ENCODE measurements at regions not wholly inside any gene's neighbourhood (a gene's known extent, or its start where the extent isn't known, plus 50 kb on each side); places are given as distances from the start of the nearest gene placed in this dataset.

GRCh38 chr2:221883976-221884375, 311.9 kb upstream of the EPHA4 start:
- Histone ChIP-seq H3K4me1 (ENCODE audit: control insufficient read depth, extremely low read depth, insufficient read depth, low read length) (no peaks in the 10 kb centered on the region), H3K27me3 (ENCODE audit: control insufficient read depth, insufficient read depth, low read length) (no peaks in the 10 kb centered on the region), H3K27ac (ENCODE audit: insufficient read depth, low read length) (no peak overlapping the region), H3K4me2 (ENCODE audit: extremely low read depth, insufficient read depth, low read length) (no peak overlapping the region), H3K36me3 (ENCODE audit: control insufficient read depth, insufficient read depth, low read length) (no peaks in the 10 kb centered on the region), H3K4me3 (replicated peaks in 1 of 4; ENCODE audit: control extremely low read depth in 1 of 4, insufficient read depth in 1 of 4, low read depth in 3 of 4, low read length in 4 of 4) (no peak overlapping the region), H3K9ac (ENCODE audit: insufficient read depth, low read length) (no peak overlapping the region), H3K79me2 (ENCODE audit: control insufficient read depth, insufficient read depth, low read length) (no peaks in the 10 kb centered on the region), H3K9me3 (ENCODE audit: control insufficient read depth, insufficient read depth, low read depth, low read length) (no peaks in the 10 kb centered on the region), H2AFZ (ENCODE audit: low read length) (no peak overlapping the region), H4K20me1 (ENCODE audit: control insufficient read depth, extremely low read depth, insufficient read depth, low read length) (no peaks in the 10 kb centered on the region)
- DNase-seq (ENCODE audit: low read depth in 2 of 2): no peak
- TF ChIP-seq CTCF (conservative IDR thresholded peaks at IDR 0.05 in 1 of 2, IDR thresholded peaks at IDR 0.05 in 1 of 2; ENCODE audit: low read depth in 1 of 2, low read length in 2 of 2) (no peak), EZH2 (IDR thresholded peaks at IDR 0.05; ENCODE audit: low read length, missing control alignments) (no peak)

- H3K9me3 ChIP-seq (ENCODE audit: control insufficient read depth, insufficient read depth, low read depth, low read length): no peaks in the 10 kb centered on the region
- DNase-seq (ENCODE audit: low read depth in 2 of 2): no peak
- no peaks in the 10 kb centered on the region for H3K79me2 ChIP-seq (ENCODE audit: control insufficient read depth, insufficient read depth, low read length)
- no peak overlapping the region for H3K27ac ChIP-seq (ENCODE audit: insufficient read depth, low read length)
- no peak overlapping the region for H3K4me3 ChIP-seq (replicated peaks in 1 of 4; ENCODE audit: control extremely low read depth in 1 of 4, insufficient read depth in 1 of 4, low read depth in 3 of 4, low read length in 4 of 4)
- no peaks in the 10 kb centered on the region for H3K4me1 ChIP-seq (ENCODE audit: control insufficient read depth, extremely low read depth, insufficient read depth, low read length)
- no peak overlapping the region for H3K9ac ChIP-seq (ENCODE audit: insufficient read depth, low read length)
- no peaks in the 10 kb centered on the region for H3K27me3 ChIP-seq (ENCODE audit: control insufficient read depth, insufficient read depth, low read length)
- TF ChIP-seq EZH2 (IDR thresholded peaks at IDR 0.05; ENCODE audit: low read length, missing control alignments) (no peak), CTCF (conservative IDR thresholded peaks at IDR 0.05 in 1 of 2, IDR thresholded peaks at IDR 0.05 in 1 of 2; ENCODE audit: low read depth in 1 of 2, low read length in 2 of 2) (no peak)
- no peak overlapping the region for H2AFZ ChIP-seq (ENCODE audit: low read length)
- H3K36me3 ChIP-seq (ENCODE audit: control insufficient read depth, insufficient read depth, low read length): no peaks in the 10 kb centered on the region
- no peaks in the 10 kb centered on the region for H4K20me1 ChIP-seq (ENCODE audit: control insufficient read depth, extremely low read depth, insufficient read depth, low read length)
- no peak overlapping the region for H3K4me2 ChIP-seq (ENCODE audit: extremely low read depth, insufficient read depth, low read length)
Observed at GRCh38 chr2:221876016-221876415, 303.9 kb upstream of the EPHA4 start.

GRCh38 chr2:221874444-221874843, 302.3 kb upstream of the EPHA4 start:
- no peak overlapping the region for H3K27ac ChIP-seq (ENCODE audit: insufficient read depth, low read length)
- H2AFZ ChIP-seq (ENCODE audit: low read length): no peak overlapping the region
- H3K9me3 ChIP-seq (ENCODE audit: control insufficient read depth, insufficient read depth, low read depth, low read length): no peaks in the 10 kb centered on the region
- no peaks in the 10 kb centered on the region for H3K36me3 ChIP-seq (ENCODE audit: control insufficient read depth, insufficient read depth, low read length)
- no peak overlapping the region for H3K4me3 ChIP-seq (replicated peaks in 1 of 4; ENCODE audit: control extremely low read depth in 1 of 4, insufficient read depth in 1 of 4, low read depth in 3 of 4, low read length in 4 of 4)
- no peaks in the 10 kb centered on the region for H4K20me1 ChIP-seq (ENCODE audit: control insufficient read depth, extremely low read depth, insufficient read depth, low read length)
- no peak overlapping the region for H3K4me2 ChIP-seq (ENCODE audit: extremely low read depth, insufficient read depth, low read length)
- DNase-seq (ENCODE audit: low read depth in 2 of 2): no peak
- no peak overlapping the region for H3K9ac ChIP-seq (ENCODE audit: insufficient read depth, low read length)
- no peaks in the 10 kb centered on the region for H3K4me1 ChIP-seq (ENCODE audit: control insufficient read depth, extremely low read depth, insufficient read depth, low read length)
- TF ChIP-seq CTCF (conservative IDR thresholded peaks at IDR 0.05 in 1 of 2, IDR thresholded peaks at IDR 0.05 in 1 of 2; ENCODE audit: low read depth in 1 of 2, low read length in 2 of 2) (no peak), EZH2 (IDR thresholded peaks at IDR 0.05; ENCODE audit: low read length, missing control alignments) (no peak)
- H3K79me2 ChIP-seq (ENCODE audit: control insufficient read depth, insufficient read depth, low read length): no peaks in the 10 kb centered on the region
- H3K27me3 ChIP-seq (ENCODE audit: control insufficient read depth, insufficient read depth, low read length): no peaks in the 10 kb centered on the region
